Sigmoid colon (tissue), 4 donors: ENCODE measurements at regions not wholly inside any gene's neighbourhood (a gene's known extent, or its start where the extent isn't known, plus 50 kb on each side); places are given as distances from the start of the nearest gene placed in this dataset.

Source experiments
- CTCF ChIP-seq, 4 experiments: fragments of 450-650 bp in 3 of 4; fragments of 200-600 bp in 1 of 4; IDR thresholded peaks; one replicate each; pipeline ENCODE4 v1.5.1; 2016 to 2019; ENCODE audit warnings: antibody characterized with exemption in 4 of 4, mild to moderate bottlenecking in 3 of 4, moderate library complexity in 2 of 4
- EP300 ChIP-seq, 4 donors: sonication (generic); formaldehyde crosslinking; IDR thresholded peaks; one replicate each; pipeline ENCODE4 v1.6.1; 2017; ENCODE audit warnings: antibody characterized with exemption in 4 of 4
- POLR2AphosphoS5 ChIP-seq, 4 donors: sonication (generic); formaldehyde crosslinking; IDR thresholded peaks; one replicate each; pipeline ENCODE4 v1.6.1; 2017; ENCODE audit warnings: antibody characterized with exemption in 4 of 4

GRCh38 chr10:21135023-21135931 is 238.2 kb upstream of the NEBL start:
- TF ChIP-seq CTCF (IDR thresholded peaks at IDR 0.05) = no peak
- TF ChIP-seq POLR2AphosphoS5 (IDR thresholded peaks at IDR 0.05) = no peak
- TF ChIP-seq EP300 (IDR thresholded peaks at IDR 0.05) = no peak
